Keratinocyte (primary cell): ENCODE measurements at regions not wholly inside any gene's neighbourhood (a gene's known extent, or its start where the extent isn't known, plus 50 kb on each side); places are given as distances from the start of the nearest gene placed in this dataset.
A peak's percentile ranks its signal among the peaks of the same experiment; 100 is the strongest.

Experiments
- DNase-seq: peaks from one replicate; pipeline ENCODE4 v3.0.0-alpha.2; 2011; ENCODE audit warnings: low read depth, missing footprints, low spot score
- FAIRE-seq: peaks from 2 replicates; lab custom pipeline; 2011; peaks lifted over from hg19 to GRCh38; lab: Jason Lieb, UNC
- H2AFZ ChIP-seq: 2 replicates; pipeline ENCODE4 v1.6.0; 2012; ENCODE audit warnings: low read length, control low read depth, inconsistent platforms; ENCODE audit not compliant: control insufficient read depth
- H3K27ac ChIP-seq: 2 replicates; pipeline ENCODE4 v1.5.1; 2011; ENCODE audit warnings: low read length; ENCODE audit not compliant: control insufficient read depth, insufficient read depth
- H3K27me3 ChIP-seq: 3 replicates; pipeline ENCODE4 v1.6.0; 2011; ENCODE audit warnings: low read length; ENCODE audit not compliant: control insufficient read depth, insufficient read depth; ENCODE audit errors: extremely low read depth
- H3K36me3 ChIP-seq, 2 experiments: 2 replicates in 1 of 2; 3 replicates in 1 of 2; pipeline ENCODE4 v1.5.1; 2011; ENCODE audit warnings: low read length in 2 of 2, mild to moderate bottlenecking in 1 of 2; ENCODE audit not compliant: control insufficient read depth in 2 of 2, insufficient read depth in 2 of 2; ENCODE audit errors: extremely low read depth in 1 of 2
- H3K4me1 ChIP-seq: 3 replicates; pipeline ENCODE4 v1.5.1; 2011; ENCODE audit warnings: low read length; ENCODE audit not compliant: control insufficient read depth, insufficient read depth; ENCODE audit errors: extremely low read depth
- H3K4me2 ChIP-seq: 3 replicates; pipeline ENCODE4 v1.6.0; 2011; ENCODE audit warnings: low read depth, low read length; ENCODE audit not compliant: control insufficient read depth, insufficient read depth; ENCODE audit errors: extremely low read depth
- H3K4me3 ChIP-seq, 3 experiments: fragments of 200-600 bp in 1 of 3; sonication (generic) in 1 of 3; 2 replicates in 2 of 3; 3 replicates in 1 of 3; pipeline ENCODE4 v1.5.1; 2011 to 2016; ENCODE audit warnings: low read length in 3 of 3, mild to moderate bottlenecking in 3 of 3, control low read depth in 2 of 3, inconsistent platforms in 1 of 3, low read depth in 1 of 3, mixed read lengths in 1 of 3, mixed run types in 1 of 3, moderate library complexity in 1 of 3; ENCODE audit not compliant: control insufficient read depth in 2 of 3, insufficient read depth in 2 of 3; ENCODE audit errors: extremely low read depth in 1 of 3
- H3K79me2 ChIP-seq: 2 replicates; pipeline ENCODE4 v1.6.0; 2012; ENCODE audit warnings: low read length; ENCODE audit not compliant: control insufficient read depth, insufficient read depth
- H3K9ac ChIP-seq: 3 replicates; pipeline ENCODE4 v1.6.0; 2011; ENCODE audit warnings: low read length; ENCODE audit not compliant: control insufficient read depth, insufficient read depth; ENCODE audit errors: extremely low read depth
- H3K9me1 ChIP-seq: 3 replicates; pipeline ENCODE4 v1.6.0; 2011; ENCODE audit warnings: low read length; ENCODE audit not compliant: control insufficient read depth, insufficient read depth; ENCODE audit errors: extremely low read depth
- H3K9me3 ChIP-seq: 2 replicates; pipeline ENCODE4 v1.5.1; 2012; ENCODE audit warnings: low read depth, low read length; ENCODE audit not compliant: control insufficient read depth
- H4K20me1 ChIP-seq: 3 replicates; pipeline ENCODE4 v1.6.0; 2011; ENCODE audit warnings: low read length; ENCODE audit not compliant: control insufficient read depth, insufficient read depth; ENCODE audit errors: extremely low read depth
- EZH2 ChIP-seq: IDR thresholded peaks from one replicate; pipeline ENCODE4 v1.6.1; 2012; ENCODE audit warnings: inconsistent platforms, mild to moderate bottlenecking, low read length, moderate library complexity
- dilution Hi-C: fragments of 300-500 bp; cut with MboI; formaldehyde crosslinking; loops from one replicate; pipeline ENCODE4 v1.7.0; 2020; ENCODE audit warnings: low sequenced_read_pairs; ENCODE audit not compliant: extremely low pct_ligation_motif_present
- TF ChIP-seq, protein P1 (sequence below), 3 experiments: IDR thresholded peaks in 1 of 3; conservative IDR thresholded peaks in 1 of 3; optimal IDR thresholded peaks in 1 of 3; 2 replicates in 2 of 3; 3 replicates in 1 of 3; pipeline versions ENCODE3 to v1.5.1; 2011; ENCODE audit warnings: low read length in 3 of 3, mild to moderate bottlenecking in 3 of 3, moderate library complexity in 2 of 3, control low read depth in 1 of 3, inconsistent platforms in 1 of 3; ENCODE audit not compliant: insufficient read depth in 2 of 3; ENCODE audit errors: extremely low read depth in 1 of 3

DNA sequence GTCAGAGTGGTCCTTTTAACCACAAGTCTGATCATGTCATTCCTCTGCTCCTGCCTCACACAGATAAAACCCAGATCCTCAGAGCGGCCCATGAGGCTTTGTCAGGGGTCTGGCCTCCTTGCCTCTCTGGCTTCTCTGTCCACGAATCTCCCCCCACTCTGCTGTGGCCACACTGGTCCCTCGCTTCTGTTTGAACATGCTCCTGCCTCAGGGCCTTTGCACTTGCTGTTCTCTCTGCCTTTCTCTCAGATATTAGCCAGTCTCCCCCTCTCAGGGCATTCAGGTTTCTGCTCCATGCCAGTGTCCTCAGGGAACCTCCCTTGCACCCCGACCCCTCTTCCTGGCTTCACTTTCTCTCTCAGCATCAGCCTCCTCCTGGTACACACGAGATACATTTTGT lies 518.5 kb downstream of the PREX1 start:
- FAIRE-seq (no peak), DNase-seq (no peak)
- no peak overlapping the region for H3K9ac ChIP-seq
- no peak overlapping the region for H3K4me2 ChIP-seq
- H3K4me3 ChIP-seq = no peak overlapping the region
- H3K27me3 ChIP-seq = peaks cover 21% of the 10 kb centered on the region
- H3K9me1 ChIP-seq = no peaks in the 10 kb centered on the region
- no peaks in the 10 kb centered on the region for H3K79me2 ChIP-seq
- H3K27ac ChIP-seq = no peak overlapping the region
- no peak overlapping the region for H2AFZ ChIP-seq
- no peak for TF ChIP-seq EZH2
- TF ChIP-seq, protein P1, sequence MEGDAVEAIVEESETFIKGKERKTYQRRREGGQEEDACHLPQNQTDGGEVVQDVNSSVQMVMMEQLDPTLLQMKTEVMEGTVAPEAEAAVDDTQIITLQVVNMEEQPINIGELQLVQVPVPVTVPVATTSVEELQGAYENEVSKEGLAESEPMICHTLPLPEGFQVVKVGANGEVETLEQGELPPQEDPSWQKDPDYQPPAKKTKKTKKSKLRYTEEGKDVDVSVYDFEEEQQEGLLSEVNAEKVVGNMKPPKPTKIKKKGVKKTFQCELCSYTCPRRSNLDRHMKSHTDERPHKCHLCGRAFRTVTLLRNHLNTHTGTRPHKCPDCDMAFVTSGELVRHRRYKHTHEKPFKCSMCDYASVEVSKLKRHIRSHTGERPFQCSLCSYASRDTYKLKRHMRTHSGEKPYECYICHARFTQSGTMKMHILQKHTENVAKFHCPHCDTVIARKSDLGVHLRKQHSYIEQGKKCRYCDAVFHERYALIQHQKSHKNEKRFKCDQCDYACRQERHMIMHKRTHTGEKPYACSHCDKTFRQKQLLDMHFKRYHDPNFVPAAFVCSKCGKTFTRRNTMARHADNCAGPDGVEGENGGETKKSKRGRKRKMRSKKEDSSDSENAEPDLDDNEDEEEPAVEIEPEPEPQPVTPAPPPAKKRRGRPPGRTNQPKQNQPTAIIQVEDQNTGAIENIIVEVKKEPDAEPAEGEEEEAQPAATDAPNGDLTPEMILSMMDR (optimal IDR thresholded peaks at IDR 0.05 in 1 of 3, IDR thresholded peaks at IDR 0.05 in 1 of 3, conservative IDR thresholded peaks at IDR 0.05 in 1 of 3; ENCODE audit: extremely low read depth in 1 of 3, insufficient read depth in 2 of 3, low read length in 3 of 3) = no peak
- peaks cover 5% of the 10 kb centered on the region for H3K4me1 ChIP-seq
- no peaks in the 10 kb centered on the region for H3K36me3 ChIP-seq
- no peaks in the 10 kb centered on the region for H4K20me1 ChIP-seq
- dilution Hi-C loops = no loop called here
- no peaks in the 10 kb centered on the region for H3K9me3 ChIP-seq

DNA sequence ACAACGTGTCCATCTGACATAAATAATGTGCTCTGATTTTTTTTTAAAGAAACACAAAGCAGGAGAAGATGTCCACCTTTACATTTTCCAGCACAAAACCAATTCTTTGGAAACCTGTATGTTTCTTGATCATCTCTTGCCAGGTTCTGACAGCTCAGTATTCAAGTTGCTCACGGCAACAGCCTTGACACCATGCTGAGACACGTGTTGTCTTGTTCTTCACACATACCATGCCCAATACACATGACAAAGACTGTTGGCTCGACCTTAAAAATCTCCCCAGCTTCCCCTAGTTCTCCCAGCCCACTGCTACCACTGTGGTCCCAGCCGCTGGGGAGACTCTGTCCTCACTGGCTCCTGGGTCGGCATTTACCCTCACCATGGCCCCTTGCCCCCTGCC lies 518.9 kb downstream of the PREX1 start:
- TF ChIP-seq, protein P1 (optimal IDR thresholded peaks at IDR 0.05 in 1 of 3, IDR thresholded peaks at IDR 0.05 in 1 of 3, conservative IDR thresholded peaks at IDR 0.05 in 1 of 3; ENCODE audit: extremely low read depth in 1 of 3, insufficient read depth in 2 of 3, low read length in 3 of 3) = no peak
- TF ChIP-seq EZH2 = no peak
- H3K4me3 ChIP-seq = no peak overlapping the region
- H3K4me2 ChIP-seq = no peak overlapping the region
- no peak overlapping the region for H2AFZ ChIP-seq
- H3K9ac ChIP-seq = no peak overlapping the region
- H3K79me2 ChIP-seq = no peaks in the 10 kb centered on the region
- peaks cover 5% of the 10 kb centered on the region for H3K4me1 ChIP-seq
- H4K20me1 ChIP-seq = no peaks in the 10 kb centered on the region
- H3K27me3 ChIP-seq = peaks cover 21% of the 10 kb centered on the region
- FAIRE-seq = peak; percentile 72
- no peak overlapping the region for H3K27ac ChIP-seq
- H3K9me3 ChIP-seq = no peaks in the 10 kb centered on the region
- H3K36me3 ChIP-seq = no peaks in the 10 kb centered on the region
- no peaks in the 10 kb centered on the region for H3K9me1 ChIP-seq
- no peak for DNase-seq
- dilution Hi-C loops = no loop called here
